Brain pericyte (primary cell): ENCODE measurements at regions not wholly inside any gene's neighbourhood (a gene's known extent, or its start where the extent isn't known, plus 50 kb on each side); places are given as distances from the start of the nearest gene placed in this dataset.
"Not testable (repeated sequence)": the region's sequence is repeated elsewhere in the genome, so short reads cannot be mapped to it uniquely, and the experiment has no call there.

ENCODE experiments used
- DNase-seq: peaks from one replicate; pipeline ENCODE4 v3.0.0-alpha.2; 2012; ENCODE audit warnings: low read depth, low spot score

DNA sequence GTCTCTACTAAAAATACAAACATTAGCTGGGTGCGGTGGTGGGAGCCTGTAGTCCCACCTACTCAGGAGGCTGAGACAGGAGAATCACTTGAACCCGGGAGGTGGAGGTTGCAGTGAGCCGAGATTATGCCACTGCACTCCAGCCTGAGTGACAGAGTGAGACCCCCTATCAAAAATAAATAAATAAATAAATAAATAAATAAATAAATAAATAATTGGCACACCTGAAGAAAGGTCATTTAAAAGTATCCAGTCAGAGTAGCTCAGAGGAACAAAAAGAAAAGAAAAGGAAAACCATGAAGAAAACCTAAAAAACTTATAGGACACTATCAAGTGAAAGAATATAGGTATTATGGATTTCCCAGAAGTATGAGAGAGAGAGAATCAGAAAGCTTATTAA lies 330.1 kb upstream of the AR start:
- DNase-seq = not testable (repeated sequence)

DNA sequence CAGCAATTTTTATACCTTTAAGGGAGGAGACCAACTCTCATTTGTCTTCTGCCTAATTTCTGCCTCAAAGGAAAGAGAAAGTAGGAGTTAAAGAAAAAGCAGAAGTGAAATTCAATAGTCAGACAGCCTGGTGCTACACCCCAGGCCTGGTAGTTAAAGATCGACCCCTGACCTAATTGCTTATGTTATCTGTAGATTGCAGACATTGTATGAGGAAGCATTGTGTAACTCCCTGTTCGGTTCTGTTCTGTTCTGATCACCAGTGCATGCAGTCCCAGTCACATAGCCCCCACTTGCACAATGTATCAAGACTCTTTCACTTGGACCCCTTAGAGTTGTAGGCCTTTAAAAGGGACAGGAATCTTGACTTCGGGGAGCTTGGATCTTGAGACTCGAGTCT lies 335.9 kb upstream of the AR start:
- DNase-seq = no peak

GRCh38 chrX:67159437-67159836 lies 384.4 kb upstream of the AR start:
- DNase-seq = no peak

DNA sequence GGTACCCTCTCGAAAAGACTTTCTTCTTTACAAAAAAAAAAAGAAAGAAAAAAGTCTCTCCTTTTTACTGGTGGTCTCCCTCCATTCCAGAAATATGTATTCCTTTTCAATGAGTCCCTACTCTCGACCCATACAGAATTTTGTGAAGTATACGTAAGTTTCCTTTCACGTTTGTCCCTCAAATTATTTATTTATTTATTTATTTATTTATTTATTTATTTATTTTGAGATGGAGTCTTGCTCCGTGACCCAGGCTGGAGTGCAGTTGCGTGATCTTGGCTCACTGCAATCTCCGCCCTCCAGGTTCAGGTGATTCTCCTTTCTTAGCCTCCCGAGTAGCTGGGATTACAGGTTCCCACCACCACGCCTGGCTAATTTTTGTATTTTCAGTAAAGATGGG lies 429.2 kb upstream of the AR start:
- DNase-seq = no peak

- no peak for DNase-seq
Observed at GRCh38 chrX:67105758-67106116, 438.1 kb upstream of the AR start.

DNA sequence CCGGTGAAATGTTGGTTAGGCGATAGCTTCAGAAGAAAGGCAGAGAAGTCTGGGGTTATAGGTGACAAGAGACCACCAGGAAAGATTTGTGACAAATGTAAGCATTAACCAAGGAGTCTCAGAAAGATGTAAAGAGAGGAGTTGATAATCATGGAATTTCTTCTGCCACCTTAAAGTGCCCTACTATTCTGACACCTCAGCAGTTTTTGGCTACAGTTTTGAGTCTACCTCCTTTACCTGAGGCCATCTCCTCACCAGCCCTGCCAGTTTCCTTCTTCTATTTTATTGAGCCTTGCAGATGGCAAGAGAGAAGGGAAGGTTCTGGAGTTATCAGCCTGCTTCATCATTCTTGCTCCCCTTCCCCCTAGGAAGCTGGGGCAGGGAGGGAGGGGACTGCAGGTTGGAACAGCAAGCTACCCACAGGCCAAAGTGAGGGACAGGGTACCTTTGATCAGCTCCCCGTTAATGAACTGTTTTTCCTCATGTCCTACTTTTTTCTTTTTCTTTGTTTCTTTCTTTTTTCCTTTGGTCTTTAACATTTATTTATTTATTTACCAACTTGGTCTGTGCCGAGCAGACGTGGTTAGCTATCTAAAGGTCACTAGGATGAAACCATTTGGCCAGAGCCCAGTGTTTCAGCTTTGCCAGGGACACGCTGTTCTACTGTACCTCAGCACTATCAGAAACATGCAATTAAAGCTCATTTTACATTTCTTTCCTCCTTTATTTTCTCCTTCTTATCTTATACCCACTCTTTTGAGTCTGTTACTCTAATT lies 438.7 kb upstream of the AR start:
- DNase-seq = no peak

- DNase-seq = no peak
Observed at GRCh38 chrX:67100031-67100884, 443.6 kb upstream of the AR start.

- no peak for DNase-seq
Observed at GRCh38 chrX:67094061-67094460, 449.8 kb upstream of the AR start.

DNA sequence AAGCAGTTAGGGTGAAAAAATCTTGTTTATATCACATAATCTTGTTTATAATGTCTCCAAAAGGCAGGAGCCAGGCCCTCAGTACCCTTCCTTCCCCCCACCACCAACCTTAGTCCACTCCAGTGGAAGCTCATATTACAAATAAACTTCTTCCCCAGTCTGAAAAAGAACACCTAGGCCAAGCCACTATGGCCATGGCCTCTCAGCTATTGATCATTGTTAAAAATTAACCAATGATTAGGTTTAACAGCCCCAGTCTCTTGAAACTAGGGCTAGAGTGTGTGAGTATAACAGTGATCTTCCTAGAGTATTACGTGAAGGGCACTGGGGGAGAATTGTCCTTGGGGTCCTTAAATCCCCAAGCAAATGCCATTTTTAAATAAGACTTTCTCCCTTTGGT lies 411.9 kb upstream of the EDA2R start:
- DNase-seq = no peak

GRCh38 chrX:67044866-67045265 lies 406.0 kb upstream of the EDA2R start:
- no peak for DNase-seq

GRCh38 chrX:67044029-67044653 lies 405.3 kb upstream of the EDA2R start:
- DNase-seq = no peak

DNA sequence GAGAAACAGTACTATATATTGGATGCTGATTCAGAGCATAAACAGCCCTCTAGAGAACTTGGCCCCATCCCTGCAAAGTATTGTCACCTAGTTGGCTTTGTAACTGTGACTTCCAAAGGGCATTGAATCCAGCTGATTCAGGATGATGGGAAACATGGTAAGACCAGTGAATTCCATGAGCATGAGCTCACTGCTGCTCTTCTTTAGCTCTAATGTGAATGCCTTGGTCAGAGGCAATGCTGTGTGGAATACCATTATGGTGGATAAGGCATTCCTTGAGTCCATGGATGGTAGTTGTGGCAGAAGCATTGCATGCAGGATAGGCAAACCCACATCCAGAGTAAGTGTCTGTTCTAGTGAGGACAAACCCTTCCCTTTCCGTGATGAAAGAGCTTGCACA lies 365.6 kb upstream of the EDA2R start:
- no peak for DNase-seq

GRCh38 chrX:66994729-66995128 lies 355.9 kb upstream of the EDA2R start:
- DNase-seq = no peak

- DNase-seq = not testable (repeated sequence)
Observed at GRCh38 chrX:66992077-66992476, 353.2 kb upstream of the EDA2R start.

GRCh38 chrX:66988331-66988730 lies 349.5 kb upstream of the EDA2R start:
- no peak for DNase-seq

GRCh38 chrX:66961665-66962064 lies 322.8 kb upstream of the EDA2R start:
- DNase-seq = no peak

DNA sequence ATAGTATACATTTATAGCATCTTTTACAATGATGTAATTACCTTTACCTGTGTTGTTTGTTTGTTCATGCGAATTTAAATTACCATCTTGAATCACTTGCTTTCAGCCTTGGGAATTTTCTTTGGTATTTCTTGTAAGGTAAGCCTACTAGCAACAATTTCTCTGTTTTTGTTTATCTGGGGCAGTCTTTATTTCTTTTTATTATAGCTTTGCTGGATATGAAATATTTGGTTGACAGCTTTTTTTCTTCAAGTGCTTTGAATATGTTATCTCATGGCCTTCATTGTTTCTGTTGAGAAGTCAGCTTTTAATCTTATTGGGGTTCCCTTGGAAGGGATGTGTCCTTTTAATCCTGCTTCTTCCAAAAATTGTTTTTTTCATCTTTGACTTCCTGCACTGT lies 292.8 kb upstream of the EDA2R start:
- DNase-seq = no peak

DNA sequence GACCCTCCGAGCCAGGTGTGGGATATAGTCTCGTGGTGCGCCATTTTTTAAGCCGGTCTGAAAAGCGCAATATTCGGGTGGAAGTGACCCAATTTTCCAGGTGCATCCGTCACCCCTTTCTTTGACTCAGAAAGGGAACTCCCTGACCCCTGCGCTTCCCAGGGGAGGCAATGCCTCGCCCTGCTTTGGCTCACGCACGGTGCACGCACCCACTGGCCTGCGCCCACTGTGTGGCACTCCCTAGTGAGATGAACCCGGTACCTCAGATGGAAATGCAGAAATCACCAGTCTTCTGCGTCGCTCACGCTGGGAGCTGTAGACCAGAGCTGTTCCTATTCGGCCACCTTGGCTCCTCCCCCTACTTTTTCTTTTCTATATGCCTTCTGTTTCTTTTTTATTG lies 291.6 kb upstream of the EDA2R start:
- DNase-seq = not testable (repeated sequence)

DNA sequence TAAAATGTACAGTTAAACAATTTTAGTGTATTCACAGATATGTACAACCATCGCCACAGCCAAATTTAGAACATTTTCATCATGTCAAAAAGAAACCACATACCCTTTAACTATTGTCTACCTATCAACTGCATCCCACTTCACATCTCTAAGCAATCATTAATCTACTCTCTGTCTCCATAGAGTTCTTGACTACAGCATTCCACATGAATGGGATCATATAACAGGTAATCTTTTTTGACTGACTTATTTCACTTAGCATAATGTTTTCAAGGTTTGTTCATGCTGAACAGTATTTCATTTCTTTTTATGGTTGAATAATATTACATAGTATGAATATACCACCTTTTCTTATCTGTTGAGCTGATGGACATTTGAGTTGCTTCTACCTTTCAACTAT lies 281.4 kb upstream of the EDA2R start:
- no peak for DNase-seq

- no peak for DNase-seq
Observed at GRCh38 chrX:66919280-66919832, 280.5 kb upstream of the EDA2R start.

- DNase-seq = no peak
Observed at GRCh38 chrX:66918511-66918910, 279.6 kb upstream of the EDA2R start.

DNA sequence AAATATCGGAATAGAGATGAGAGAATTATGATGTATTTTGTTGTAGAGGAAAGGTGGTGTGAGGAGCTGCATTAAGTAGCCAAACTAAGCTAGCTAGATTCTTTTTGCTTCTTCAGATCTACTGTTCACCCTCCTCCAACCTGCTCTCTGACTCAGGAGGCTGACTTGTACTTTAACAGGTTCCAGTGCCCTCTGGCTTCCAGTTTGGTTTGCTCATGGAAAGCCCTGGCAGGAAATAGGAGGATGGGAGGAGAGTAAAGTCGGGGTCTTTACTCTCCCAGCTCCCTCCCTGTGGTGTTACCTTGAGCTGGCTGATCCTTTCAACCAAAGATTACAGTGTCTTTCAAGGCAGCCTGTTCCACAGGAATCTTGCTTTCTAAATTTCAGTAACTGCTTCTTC lies 277.0 kb upstream of the EDA2R start:
- no peak for DNase-seq
